Right kidney (tissue), 1 donor: ENCODE measurements at regions not wholly inside any gene's neighbourhood (a gene's known extent, or its start where the extent isn't known, plus 50 kb on each side); places are given as distances from the start of the nearest gene placed in this dataset.
A peak's percentile ranks its signal among the peaks of the same experiment; 100 is the strongest.
"Not testable (repeated sequence)": the region's sequence is repeated elsewhere in the genome, so short reads cannot be mapped to it uniquely, and the experiment has no call there.

Experiments used
- DNase-seq: peaks from one replicate; pipeline ENCODE4 v3.0.0-alpha.2; 2016

GRCh38 chr1:222470252-222470805 is 77.6 kb downstream of the HHIPL2 start:
- not testable (repeated sequence) for DNase-seq

DNA sequence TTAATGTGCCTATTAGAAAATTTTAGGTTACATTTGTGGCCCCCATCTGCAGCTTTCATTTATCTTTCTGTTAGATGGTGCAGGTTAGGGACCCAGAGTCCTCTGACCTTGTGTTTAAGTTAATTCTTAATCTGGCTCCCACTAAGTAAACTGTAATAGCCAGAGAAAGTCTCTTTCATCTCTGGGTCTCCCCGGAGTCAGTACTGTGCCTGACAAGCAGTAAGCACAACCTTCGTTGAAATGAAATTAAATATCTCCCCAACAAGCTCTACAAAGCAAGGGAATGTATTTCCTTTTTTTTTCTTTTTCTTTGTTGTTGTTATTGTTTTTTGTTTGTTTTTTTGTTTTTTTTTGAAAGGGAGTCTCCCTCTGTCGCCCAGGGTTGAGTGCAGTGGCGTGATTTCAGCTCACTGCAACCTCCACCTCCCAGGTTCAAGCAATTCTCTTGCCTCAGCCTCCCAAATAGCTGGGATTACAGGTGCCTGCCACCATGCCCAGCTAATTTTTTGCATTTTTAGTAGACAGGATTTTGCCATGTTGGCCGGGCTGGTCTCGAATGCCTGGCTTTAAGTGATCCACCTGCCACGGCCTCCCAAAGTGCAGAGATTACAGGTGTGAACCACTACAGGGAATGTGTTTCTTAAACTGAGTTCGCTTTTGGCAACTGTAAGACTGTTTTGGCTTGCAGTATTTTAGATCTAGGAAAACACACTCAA is 81.6 kb downstream of the HHIPL2 start:
- no peak for DNase-seq

DNA sequence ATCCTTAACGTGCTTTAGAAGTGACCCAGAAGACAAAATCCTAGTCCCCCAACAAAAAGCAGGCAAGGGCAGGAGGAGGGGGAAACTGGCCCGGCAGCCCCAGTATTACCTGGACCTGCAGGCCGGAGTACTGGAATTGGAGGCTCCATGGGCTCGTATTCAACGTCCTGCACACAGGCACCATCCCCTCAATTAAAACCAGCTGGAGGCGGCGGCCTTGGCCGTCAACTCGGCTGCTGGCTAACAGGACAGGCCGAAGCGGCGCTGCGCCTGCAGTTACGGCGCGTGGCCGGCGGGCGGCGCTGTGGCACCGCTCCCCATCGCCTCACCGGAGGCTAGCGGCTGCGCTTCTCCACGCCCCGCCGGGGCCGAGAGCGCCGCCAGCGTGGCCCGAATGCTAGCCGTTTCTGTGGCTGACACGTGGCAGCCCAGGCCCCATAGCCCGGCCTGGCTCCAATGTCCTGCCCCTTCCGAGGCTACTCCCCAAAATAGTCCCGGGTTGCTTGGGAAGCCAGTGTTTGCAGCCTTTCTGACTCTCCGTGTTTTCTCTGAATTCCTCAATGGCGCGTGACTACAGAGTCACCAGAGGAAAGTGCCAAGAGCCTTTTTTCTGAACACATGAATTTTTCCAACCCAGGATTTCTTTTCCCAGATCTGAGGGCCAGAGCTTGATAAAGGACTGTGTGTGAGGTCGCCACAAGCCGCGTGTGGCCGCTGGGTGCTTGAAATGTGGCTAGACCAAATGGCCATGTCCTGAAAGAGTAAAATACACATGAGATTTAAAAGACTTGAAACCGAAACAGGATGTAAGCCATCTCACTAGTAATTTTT is 82.5 kb downstream of the HHIPL2 start:
- DNase-seq, result peak; percentile 94

GRCh38 chr1:222464841-222465210 is 83.1 kb downstream of the HHIPL2 start:
- DNase-seq, result no peak

- DNase-seq, result no peak
Observed at GRCh38 chr1:222463059-222463730, 84.7 kb downstream of the HHIPL2 start.

- DNase-seq, result no peak
Observed at GRCh38 chr1:222462601-222463000, 85.3 kb downstream of the HHIPL2 start.

DNA sequence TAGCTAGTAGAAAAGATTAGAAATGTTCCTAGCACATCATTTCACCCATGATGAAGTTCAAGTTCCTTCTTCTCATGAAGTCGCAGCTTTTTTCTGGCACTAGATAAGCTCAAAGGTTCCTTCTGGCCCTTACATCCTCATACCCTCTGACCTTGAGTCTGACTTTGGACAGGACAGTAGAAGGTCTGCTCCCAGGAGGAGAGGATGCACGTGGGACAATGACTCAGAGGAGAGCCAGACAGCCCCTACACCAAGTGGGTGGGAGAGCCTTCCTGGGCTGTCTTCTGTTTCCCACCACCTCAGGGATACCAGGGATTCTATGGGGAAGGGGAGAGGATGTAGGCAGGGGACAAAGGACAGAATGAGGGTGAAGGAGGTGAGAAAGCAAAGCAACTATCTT is 86.0 kb downstream of the HHIPL2 start:
- DNase-seq, result no peak

DNA sequence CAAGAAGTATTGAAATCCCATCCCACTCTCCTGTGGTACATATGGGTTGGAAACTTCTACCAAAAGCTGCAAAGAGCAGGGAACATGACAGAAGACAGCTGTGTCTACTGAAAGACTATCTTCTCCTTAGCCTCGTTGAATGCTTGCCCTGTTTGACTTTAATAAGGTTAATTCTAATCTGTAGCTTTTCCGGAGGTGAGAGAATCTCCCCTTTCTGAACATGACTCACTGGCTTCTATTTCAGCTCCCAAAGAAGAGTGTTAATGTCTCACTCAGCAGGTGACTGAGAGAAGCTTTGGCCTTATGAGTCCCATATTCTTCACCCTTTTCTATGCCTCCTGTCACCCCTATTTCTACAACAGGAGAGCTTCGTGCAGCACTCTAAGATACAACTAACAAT is 88.3 kb downstream of the HHIPL2 start:
- DNase-seq, result no peak

DNA sequence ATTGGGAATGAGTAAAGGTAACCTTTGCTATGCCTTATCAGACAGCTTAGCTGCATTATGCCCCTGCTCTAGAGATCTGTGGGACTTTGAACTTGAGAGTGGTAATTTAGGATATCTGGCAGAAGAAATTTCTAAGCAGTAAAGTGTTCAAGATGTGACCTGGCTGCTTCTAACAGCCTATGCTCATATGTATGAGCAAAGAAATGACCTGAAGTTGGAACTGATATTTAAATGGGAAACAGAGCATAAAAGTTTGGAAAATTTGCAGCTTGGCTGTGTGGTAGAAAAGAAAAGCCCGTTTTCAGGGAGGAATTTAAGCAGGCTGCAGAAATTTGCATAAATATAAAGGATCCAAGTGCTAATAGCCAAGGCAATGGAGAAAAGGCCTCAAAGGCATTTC is 90.4 kb downstream of the HHIPL2 start:
- DNase-seq, result no peak

DNA sequence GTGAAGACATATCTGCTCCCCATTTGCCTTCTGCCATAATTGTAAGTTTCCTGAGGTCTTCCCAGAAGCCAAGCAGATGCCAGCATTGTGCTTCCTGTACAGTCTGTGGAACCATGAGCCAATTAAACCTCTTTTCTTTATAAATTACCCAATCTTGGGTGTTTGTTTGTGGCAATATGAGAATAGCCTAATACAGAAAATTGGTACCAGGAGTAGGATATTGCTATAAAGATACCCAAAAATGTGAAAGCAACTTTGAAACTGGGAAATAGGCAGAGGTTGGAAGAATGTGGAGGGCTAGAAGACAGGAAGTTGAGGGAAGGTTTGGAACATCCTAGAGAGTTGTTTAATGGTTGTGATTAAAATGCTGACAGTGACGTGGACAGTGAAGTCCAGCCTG is 90.8 kb downstream of the HHIPL2 start:
- no peak for DNase-seq

DNA sequence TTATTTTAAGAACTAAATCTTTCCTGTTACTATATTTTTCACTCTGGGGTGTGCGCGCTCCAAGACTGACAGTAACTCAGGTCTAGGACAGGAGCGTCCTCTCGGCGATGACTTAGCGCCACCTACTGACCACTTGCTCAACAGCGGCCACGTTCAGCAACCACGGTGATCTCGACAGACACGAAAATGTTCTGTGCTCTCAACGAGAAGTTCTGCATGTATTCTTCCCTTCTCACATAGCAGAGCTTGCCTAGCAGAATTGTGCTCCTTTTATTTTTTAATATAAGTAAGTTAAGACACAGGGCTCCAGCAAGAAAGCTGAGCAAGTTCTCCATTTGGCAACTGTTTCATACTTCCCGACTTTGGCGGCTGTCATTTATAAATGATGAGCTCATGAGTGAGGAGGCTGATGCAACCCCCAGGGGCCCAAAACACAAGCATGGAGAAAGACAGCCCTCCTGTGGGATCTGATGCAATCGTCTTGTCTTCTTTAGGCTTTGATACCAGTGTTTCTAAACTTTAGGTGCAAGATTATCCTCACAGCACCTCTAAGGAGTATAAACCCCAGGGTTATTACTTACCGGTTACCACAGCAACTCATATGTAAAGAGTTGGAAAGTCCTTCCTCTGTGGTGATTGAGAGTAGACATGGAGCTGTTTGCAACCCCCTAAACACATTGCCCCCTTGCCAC is 92.6 kb downstream of the HHIPL2 start:
- no peak for DNase-seq

- DNase-seq, result peak; percentile 60
Observed at GRCh38 chr1:222454782-222455181, 93.1 kb downstream of the HHIPL2 start.

DNA sequence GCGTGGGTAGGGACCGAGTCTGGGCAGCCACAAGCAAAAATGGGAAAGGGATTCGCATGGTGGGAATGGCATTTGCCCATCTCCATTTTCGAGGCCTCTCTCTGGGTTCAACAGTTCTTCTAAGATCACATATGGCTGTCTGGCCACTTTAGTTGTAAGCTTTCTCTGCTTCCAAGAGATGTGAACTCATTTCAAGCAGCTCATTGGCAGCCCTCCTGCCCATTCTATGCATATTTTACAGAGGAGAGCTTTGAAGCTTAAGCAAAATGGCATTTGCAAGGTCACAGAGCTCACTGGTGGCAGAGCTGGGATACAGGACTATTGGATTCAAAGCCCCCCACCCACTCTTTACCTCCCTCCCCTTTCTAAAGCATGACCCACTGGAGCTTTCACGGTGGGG is 93.7 kb downstream of the HHIPL2 start:
- DNase-seq, result no peak

DNA sequence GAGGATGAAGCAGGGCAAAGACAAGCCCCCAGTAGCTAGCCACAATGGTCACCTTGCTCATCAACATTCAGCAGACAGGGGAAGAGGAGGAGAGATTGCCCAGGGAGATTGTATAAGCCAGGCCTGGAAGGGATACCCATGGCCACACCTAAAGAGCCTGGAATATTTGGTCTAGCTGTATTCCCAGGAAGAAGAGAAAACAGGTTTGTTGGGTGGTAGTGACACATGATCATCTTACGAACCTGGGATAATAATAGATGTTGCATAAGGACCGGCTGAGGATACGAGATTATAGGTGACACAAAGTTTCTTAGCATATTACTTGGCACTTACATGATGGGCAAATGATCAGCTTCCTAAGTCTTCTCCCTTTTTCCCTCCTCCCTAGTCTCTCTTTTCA is 95.9 kb downstream of the HHIPL2 start:
- no peak for DNase-seq

DNA sequence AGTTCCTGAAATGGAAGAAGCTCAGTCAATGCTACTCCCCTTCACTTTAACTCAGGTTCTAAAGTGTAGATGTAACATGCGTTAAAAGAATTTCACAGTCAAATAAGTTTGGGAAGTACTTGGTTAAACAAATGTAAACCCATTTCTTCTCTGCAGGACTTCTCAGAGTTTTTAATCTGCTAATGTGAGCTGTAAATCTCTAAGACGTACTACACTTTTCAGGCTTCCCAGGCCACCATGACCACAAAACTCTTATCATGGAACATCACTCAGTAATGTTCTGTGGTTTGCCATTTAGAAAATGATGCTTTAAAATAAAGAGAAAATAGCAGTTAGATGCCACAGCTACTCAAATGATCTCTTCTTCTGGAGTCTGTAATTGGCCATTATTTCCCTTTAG is 104.3 kb downstream of the HHIPL2 start:
- no peak for DNase-seq

DNA sequence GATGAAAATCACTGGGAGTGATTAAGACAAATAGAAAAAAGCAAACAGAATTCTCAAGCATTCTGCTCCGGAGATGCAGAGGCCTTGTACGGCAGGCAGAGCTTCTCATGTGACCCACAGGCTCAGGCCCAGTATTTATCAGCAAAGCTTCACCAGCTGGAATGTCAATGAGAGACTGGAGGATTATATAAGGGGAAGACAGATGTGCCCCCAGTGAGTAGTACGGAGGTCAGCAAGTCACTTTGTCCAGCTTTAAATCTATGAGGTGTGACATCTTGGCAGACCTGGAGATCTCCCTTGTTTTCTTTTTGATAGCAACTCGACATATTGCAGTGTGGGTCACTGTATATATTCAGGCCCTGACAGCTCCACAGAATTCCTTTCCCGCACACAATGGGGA is 106.8 kb downstream of the HHIPL2 start:
- DNase-seq, result peak; percentile 19

DNA sequence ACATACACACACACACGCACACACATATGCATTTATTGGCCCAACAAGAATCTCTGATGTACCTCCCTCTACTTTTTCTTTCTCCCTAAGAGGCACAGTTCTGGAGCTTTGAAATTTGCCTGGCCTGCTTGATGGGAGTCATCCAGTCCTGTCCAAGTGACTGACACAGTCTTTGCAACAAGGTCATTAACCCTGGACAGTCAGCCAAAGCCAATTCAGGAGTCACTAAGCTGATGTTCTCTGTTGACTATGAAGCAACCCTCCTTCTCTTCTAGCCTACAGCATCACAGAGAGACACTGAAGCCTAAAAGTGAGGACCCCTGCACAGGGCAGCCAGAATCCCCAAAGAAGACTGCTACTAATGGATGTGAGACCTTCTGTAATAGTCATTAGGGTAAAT is 123.1 kb downstream of the HHIPL2 start:
- DNase-seq, result no peak

DNA sequence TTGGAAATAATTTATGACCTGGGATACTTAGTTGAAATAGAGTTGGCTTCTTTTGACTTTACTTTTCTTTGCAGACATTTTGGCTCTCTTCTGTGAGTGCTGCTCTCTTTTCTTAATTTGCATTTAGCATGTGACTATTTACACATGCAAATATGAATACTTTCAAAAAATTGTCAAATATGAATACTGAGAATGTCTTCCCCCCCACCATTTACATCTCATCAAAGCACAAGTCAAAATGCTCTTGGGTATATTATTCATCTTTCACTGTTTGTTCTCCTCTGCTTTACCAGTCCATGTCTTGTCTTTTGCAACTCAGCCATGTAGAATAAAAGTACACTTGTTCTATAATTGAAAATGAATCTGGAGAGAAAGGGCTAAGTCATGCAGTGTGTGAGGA is 126.5 kb downstream of the HHIPL2 start:
- DNase-seq, result no peak

DNA sequence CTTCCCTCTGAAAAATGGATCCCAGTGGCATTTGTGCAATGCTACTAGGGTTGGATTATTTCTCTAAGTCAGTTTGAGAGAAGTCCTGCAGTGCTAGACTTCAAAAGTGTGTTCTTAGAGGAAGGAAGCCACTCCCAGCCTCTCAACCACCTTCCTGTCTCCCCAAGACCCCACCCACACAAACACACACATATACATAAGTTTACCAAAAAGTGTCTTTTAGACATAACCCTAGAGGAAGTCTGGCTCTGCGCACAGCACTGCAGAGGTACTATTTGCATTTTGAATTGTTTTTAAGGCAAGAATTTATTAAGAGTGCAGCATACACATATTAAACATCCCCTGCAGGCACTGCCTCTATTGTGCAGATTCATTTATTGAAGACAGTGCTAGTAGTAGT is 127.3 kb downstream of the HHIPL2 start:
- DNase-seq, result no peak

- DNase-seq, result no peak
Observed at GRCh38 chr1:222418654-222419053, 129.2 kb downstream of the HHIPL2 start.

GRCh38 chr1:222417264-222417663 is 130.6 kb downstream of the HHIPL2 start:
- DNase-seq, result no peak

- no peak for DNase-seq
Observed at GRCh38 chr1:222416001-222416791, 131.7 kb downstream of the HHIPL2 start.
